ENCODE measurements at regions not wholly inside any gene's neighbourhood (a gene's known extent, or its start where the extent isn't known, plus 50 kb on each side); places are given as distances from the start of the nearest gene placed in this dataset.

DNA sequence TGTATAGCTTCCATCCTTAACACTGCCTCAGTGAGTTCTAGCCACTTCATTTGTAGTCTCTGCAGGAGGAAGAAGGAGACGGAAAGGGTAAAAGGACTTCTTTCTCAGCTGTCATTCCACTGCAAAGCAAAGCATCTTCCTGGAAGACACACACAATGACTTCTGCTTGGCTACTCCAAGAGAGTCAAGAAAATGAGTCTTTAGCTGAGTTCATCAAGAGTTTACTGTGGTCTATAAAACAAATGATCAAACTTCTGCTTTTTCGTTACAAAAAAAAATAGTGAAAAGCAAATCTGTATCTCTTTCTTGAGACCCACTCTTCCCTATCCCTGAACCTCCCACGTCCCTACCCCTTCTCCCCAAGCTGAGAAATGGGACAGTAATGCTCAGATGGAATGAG lies 205.0 kb upstream of the AHR start:
- TF ChIP-seq, protein P1, sequence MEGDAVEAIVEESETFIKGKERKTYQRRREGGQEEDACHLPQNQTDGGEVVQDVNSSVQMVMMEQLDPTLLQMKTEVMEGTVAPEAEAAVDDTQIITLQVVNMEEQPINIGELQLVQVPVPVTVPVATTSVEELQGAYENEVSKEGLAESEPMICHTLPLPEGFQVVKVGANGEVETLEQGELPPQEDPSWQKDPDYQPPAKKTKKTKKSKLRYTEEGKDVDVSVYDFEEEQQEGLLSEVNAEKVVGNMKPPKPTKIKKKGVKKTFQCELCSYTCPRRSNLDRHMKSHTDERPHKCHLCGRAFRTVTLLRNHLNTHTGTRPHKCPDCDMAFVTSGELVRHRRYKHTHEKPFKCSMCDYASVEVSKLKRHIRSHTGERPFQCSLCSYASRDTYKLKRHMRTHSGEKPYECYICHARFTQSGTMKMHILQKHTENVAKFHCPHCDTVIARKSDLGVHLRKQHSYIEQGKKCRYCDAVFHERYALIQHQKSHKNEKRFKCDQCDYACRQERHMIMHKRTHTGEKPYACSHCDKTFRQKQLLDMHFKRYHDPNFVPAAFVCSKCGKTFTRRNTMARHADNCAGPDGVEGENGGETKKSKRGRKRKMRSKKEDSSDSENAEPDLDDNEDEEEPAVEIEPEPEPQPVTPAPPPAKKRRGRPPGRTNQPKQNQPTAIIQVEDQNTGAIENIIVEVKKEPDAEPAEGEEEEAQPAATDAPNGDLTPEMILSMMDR (IDR thresholded peaks at IDR 0.05) = no peak
- no peak for TF ChIP-seq POLR2AphosphoS5 (IDR thresholded peaks at IDR 0.05)

Measured in breast epithelium (tissue), 3 donors.